Activated naive CD8-positive, alpha-beta T cell (primary cell): ENCODE measurements at regions not wholly inside any gene's neighbourhood (a gene's known extent, or its start where the extent isn't known, plus 50 kb on each side); places are given as distances from the start of the nearest gene placed in this dataset.

Source experiments
- H3K27ac Mint-ChIP-seq: one replicate; pipeline ENCODE4 v1.8.0; 2021; ENCODE audit warnings: mixed read lengths
- H3K27me3 Mint-ChIP-seq: one replicate; pipeline ENCODE4 v1.8.0; 2021; ENCODE audit warnings: mixed read lengths
- H3K36me3 Mint-ChIP-seq: one replicate; pipeline ENCODE4 v1.8.0; 2021; ENCODE audit warnings: mixed read lengths
- H3K4me1 Mint-ChIP-seq: one replicate; pipeline ENCODE4 v1.8.0; 2021; ENCODE audit warnings: low read depth, mixed read lengths
- H3K4me3 Mint-ChIP-seq: one replicate; pipeline ENCODE4 v1.8.0; 2021; ENCODE audit warnings: mild to moderate bottlenecking, mixed read lengths
- H3K9me3 Mint-ChIP-seq: one replicate; pipeline ENCODE4 v1.8.0; 2021; ENCODE audit warnings: low read depth, mixed read lengths

- no peaks in the 10 kb centered on the region for H3K4me1 Mint-ChIP-seq
- H3K27me3 Mint-ChIP-seq = peaks cover 5% of the 10 kb centered on the region
- no peaks in the 10 kb centered on the region for H3K9me3 Mint-ChIP-seq
- no peak overlapping the region for H3K4me3 Mint-ChIP-seq
- H3K36me3 Mint-ChIP-seq = no peaks in the 10 kb centered on the region
- no peak overlapping the region for H3K27ac Mint-ChIP-seq
These were observed 449.4 kb downstream of the TCERG1L start for GRCh38 chr10:130862122-130862521.

- no peaks in the 10 kb centered on the region for H3K9me3 Mint-ChIP-seq
- H3K27me3 Mint-ChIP-seq = no peaks in the 10 kb centered on the region
These were observed 448.9 kb downstream of the TCERG1L start for GRCh38 chr10:130862626-130863025.

GRCh38 chr10:130863044-130863443 is 448.5 kb downstream of the TCERG1L start:
- Mint-ChIP-seq H3K4me3 (no peak overlapping the region), H3K4me1 (no peaks in the 10 kb centered on the region), H3K27ac (no peak overlapping the region), H3K27me3 (no peaks in the 10 kb centered on the region), H3K9me3 (no peaks in the 10 kb centered on the region), H3K36me3 (no peaks in the 10 kb centered on the region)

More at GRCh38 chr10:130862626-130863025, 448.9 kb downstream of the TCERG1L start:
- no peak overlapping the region for H3K27ac Mint-ChIP-seq
- H3K36me3 Mint-ChIP-seq = no peaks in the 10 kb centered on the region
- H3K4me3 Mint-ChIP-seq = no peak overlapping the region
- H3K4me1 Mint-ChIP-seq = no peaks in the 10 kb centered on the region

- Mint-ChIP-seq H3K4me3 (no peak overlapping the region), H3K4me1 (no peaks in the 10 kb centered on the region), H3K27ac (no peak overlapping the region), H3K36me3 (no peaks in the 10 kb centered on the region), H3K9me3 (no peaks in the 10 kb centered on the region), H3K27me3 (peaks cover 2% of the 10 kb centered on the region)
These were observed 446.3 kb downstream of the TCERG1L start for GRCh38 chr10:130864961-130865818.

GRCh38 chr10:130866857-130867256 is 444.7 kb downstream of the TCERG1L start:
- Mint-ChIP-seq H3K9me3 (no peaks in the 10 kb centered on the region), H3K27ac (no peak overlapping the region), H3K36me3 (no peaks in the 10 kb centered on the region), H3K4me3 (no peak overlapping the region), H3K27me3 (peaks cover 4% of the 10 kb centered on the region), H3K4me1 (no peaks in the 10 kb centered on the region)

- no peak overlapping the region for H3K4me3 Mint-ChIP-seq
- peaks cover 5% of the 10 kb centered on the region for H3K27me3 Mint-ChIP-seq
- H3K4me1 Mint-ChIP-seq = no peaks in the 10 kb centered on the region
- no peaks in the 10 kb centered on the region for H3K9me3 Mint-ChIP-seq
- no peaks in the 10 kb centered on the region for H3K36me3 Mint-ChIP-seq
- no peak overlapping the region for H3K27ac Mint-ChIP-seq
These were observed 443.9 kb downstream of the TCERG1L start for GRCh38 chr10:130867446-130868194.

GRCh38 chr10:130869179-130869841 is 442.2 kb downstream of the TCERG1L start:
- Mint-ChIP-seq H3K36me3 (no peaks in the 10 kb centered on the region), H3K4me1 (no peaks in the 10 kb centered on the region), H3K4me3 (no peak overlapping the region), H3K27ac (no peak overlapping the region), H3K27me3 (peaks cover 5% of the 10 kb centered on the region), H3K9me3 (no peaks in the 10 kb centered on the region)

- Mint-ChIP-seq H3K36me3 (no peaks in the 10 kb centered on the region), H3K4me1 (no peaks in the 10 kb centered on the region), H3K27ac (no peak overlapping the region), H3K9me3 (no peaks in the 10 kb centered on the region), H3K4me3 (no peak overlapping the region), H3K27me3 (peaks cover 5% of the 10 kb centered on the region)
These were observed 440.1 kb downstream of the TCERG1L start for GRCh38 chr10:130871406-130871805.

- Mint-ChIP-seq H3K9me3 (no peaks in the 10 kb centered on the region), H3K27me3 (peaks cover 5% of the 10 kb centered on the region), H3K27ac (no peak overlapping the region), H3K4me3 (no peak overlapping the region), H3K36me3 (no peaks in the 10 kb centered on the region), H3K4me1 (no peaks in the 10 kb centered on the region)
These were observed 437.9 kb downstream of the TCERG1L start for GRCh38 chr10:130873636-130874035.

GRCh38 chr10:130875116-130875515 is 436.4 kb downstream of the TCERG1L start:
- Mint-ChIP-seq H3K27ac (no peak overlapping the region), H3K4me1 (no peaks in the 10 kb centered on the region), H3K27me3 (peaks cover 3% of the 10 kb centered on the region), H3K36me3 (no peaks in the 10 kb centered on the region), H3K4me3 (no peak overlapping the region), H3K9me3 (no peaks in the 10 kb centered on the region)

- no peak overlapping the region for H3K4me3 Mint-ChIP-seq
- H3K27me3 Mint-ChIP-seq = peaks cover 3% of the 10 kb centered on the region
- no peaks in the 10 kb centered on the region for H3K4me1 Mint-ChIP-seq
- H3K9me3 Mint-ChIP-seq = no peaks in the 10 kb centered on the region
- no peak overlapping the region for H3K27ac Mint-ChIP-seq
- no peaks in the 10 kb centered on the region for H3K36me3 Mint-ChIP-seq
These were observed 435.5 kb downstream of the TCERG1L start for GRCh38 chr10:130875897-130876472.

GRCh38 chr10:130877126-130877525 is 434.4 kb downstream of the TCERG1L start:
- H3K4me3 Mint-ChIP-seq = no peak overlapping the region
- H3K4me1 Mint-ChIP-seq = no peaks in the 10 kb centered on the region
- no peaks in the 10 kb centered on the region for H3K27me3 Mint-ChIP-seq
- H3K9me3 Mint-ChIP-seq = no peaks in the 10 kb centered on the region
- no peak overlapping the region for H3K27ac Mint-ChIP-seq
- no peaks in the 10 kb centered on the region for H3K36me3 Mint-ChIP-seq

- Mint-ChIP-seq H3K36me3 (no peaks in the 10 kb centered on the region), H3K4me1 (no peaks in the 10 kb centered on the region), H3K27ac (no peak overlapping the region), H3K4me3 (no peak overlapping the region), H3K9me3 (no peaks in the 10 kb centered on the region), H3K27me3 (peaks cover 3% of the 10 kb centered on the region)
These were observed 433.4 kb downstream of the TCERG1L start for GRCh38 chr10:130878131-130878530.

GRCh38 chr10:130882906-130883305 is 428.6 kb downstream of the TCERG1L start:
- no peaks in the 10 kb centered on the region for H3K4me1 Mint-ChIP-seq
- H3K27me3 Mint-ChIP-seq = peaks cover 7% of the 10 kb centered on the region

GRCh38 chr10:130884456-130884855 is 427.1 kb downstream of the TCERG1L start:
- Mint-ChIP-seq H3K27me3 (peaks cover 7% of the 10 kb centered on the region), H3K27ac (no peak overlapping the region), H3K4me1 (no peaks in the 10 kb centered on the region), H3K9me3 (no peaks in the 10 kb centered on the region), H3K36me3 (no peaks in the 10 kb centered on the region), H3K4me3 (no peak overlapping the region)

More at GRCh38 chr10:130882906-130883305, 428.6 kb downstream of the TCERG1L start:
- Mint-ChIP-seq H3K4me3 (no peak overlapping the region), H3K36me3 (no peaks in the 10 kb centered on the region), H3K27ac (no peak overlapping the region), H3K9me3 (no peaks in the 10 kb centered on the region)
